ENCODE measurements at regions not wholly inside any gene's neighbourhood (a gene's known extent, or its start where the extent isn't known, plus 50 kb on each side); places are given as distances from the start of the nearest gene placed in this dataset.

GRCh38 chr10:53127686-53128085 is 355.1 kb upstream of the MBL2 start:
- H3K4me2 ChIP-seq (ENCODE audit: insufficient read depth, low read length): no peak overlapping the region

GRCh38 chr10:53123311-53123710 is 350.7 kb upstream of the MBL2 start:
- DNase-seq (no peak), ATAC-seq (ENCODE audit: insufficient read depth, low read depth) (no peak)
- H3K36me3 ChIP-seq (ENCODE audit: insufficient read depth, low read length): no peaks in the 10 kb centered on the region
- no peak overlapping the region for H3K27ac ChIP-seq (ENCODE audit: low read length)
- H3K79me2 ChIP-seq (ENCODE audit: insufficient read depth, low read length): no peaks in the 10 kb centered on the region
- H3K9me3 ChIP-seq (ENCODE audit: insufficient read depth, low read length, severe bottlenecking): no peaks in the 10 kb centered on the region
- no peak for TF ChIP-seq CTCF (IDR thresholded peaks at IDR 0.05; ENCODE audit: borderline replicate concordance, extremely low read depth, low read length, poor library complexity, severe bottlenecking)
- TF ChIP-seq EZH2 (IDR thresholded peaks at IDR 0.05; ENCODE audit: borderline replicate concordance, low read depth, low read length, severe bottlenecking): no peak
- H3K27me3 ChIP-seq (ENCODE audit: insufficient read depth, low read length, poor library complexity): no peaks in the 10 kb centered on the region
- H4K20me1 ChIP-seq (ENCODE audit: insufficient read depth, low read length): no peaks in the 10 kb centered on the region
- H2AFZ ChIP-seq (ENCODE audit: low read depth, low read length): no peak overlapping the region
- no peaks in the 10 kb centered on the region for H3K4me1 ChIP-seq (ENCODE audit: insufficient read depth, low read length)
- H3K4me2 ChIP-seq (ENCODE audit: insufficient read depth, low read length): no peak overlapping the region
- H3K4me3 ChIP-seq (ENCODE audit: low read depth in 1 of 2, low read length in 2 of 2): no peak overlapping the region
- H3K9ac ChIP-seq (ENCODE audit: low read depth, low read length): no peak overlapping the region

More at GRCh38 chr10:53127686-53128085, 355.1 kb upstream of the MBL2 start:
- Histone ChIP-seq H3K27me3 (ENCODE audit: insufficient read depth, low read length, poor library complexity) (no peaks in the 10 kb centered on the region), H3K4me3 (ENCODE audit: low read depth in 1 of 2, low read length in 2 of 2) (no peak overlapping the region), H3K79me2 (ENCODE audit: insufficient read depth, low read length) (no peaks in the 10 kb centered on the region), H2AFZ (ENCODE audit: low read depth, low read length) (no peak overlapping the region), H3K9me3 (ENCODE audit: insufficient read depth, low read length, severe bottlenecking) (no peaks in the 10 kb centered on the region), H4K20me1 (ENCODE audit: insufficient read depth, low read length) (no peaks in the 10 kb centered on the region), H3K36me3 (ENCODE audit: insufficient read depth, low read length) (no peaks in the 10 kb centered on the region), H3K4me1 (ENCODE audit: insufficient read depth, low read length) (no peaks in the 10 kb centered on the region), H3K27ac (ENCODE audit: low read length) (no peak overlapping the region), H3K9ac (ENCODE audit: low read depth, low read length) (no peak overlapping the region)
- ATAC-seq (ENCODE audit: insufficient read depth, low read depth): no peak
- DNase-seq: no peak
- TF ChIP-seq EZH2 (IDR thresholded peaks at IDR 0.05; ENCODE audit: borderline replicate concordance, low read depth, low read length, severe bottlenecking) (no peak), CTCF (IDR thresholded peaks at IDR 0.05; ENCODE audit: borderline replicate concordance, extremely low read depth, low read length, poor library complexity, severe bottlenecking) (no peak)

GRCh38 chr10:53122281-53122680 is 349.7 kb upstream of the MBL2 start:
- Histone ChIP-seq H4K20me1 (ENCODE audit: insufficient read depth, low read length) (no peaks in the 10 kb centered on the region), H3K79me2 (ENCODE audit: insufficient read depth, low read length) (no peaks in the 10 kb centered on the region), H3K9me3 (ENCODE audit: insufficient read depth, low read length, severe bottlenecking) (no peaks in the 10 kb centered on the region), H3K4me2 (ENCODE audit: insufficient read depth, low read length) (no peak overlapping the region), H2AFZ (ENCODE audit: low read depth, low read length) (no peak overlapping the region), H3K27ac (ENCODE audit: low read length) (no peak overlapping the region), H3K4me3 (ENCODE audit: low read depth in 1 of 2, low read length in 2 of 2) (no peak overlapping the region), H3K4me1 (ENCODE audit: insufficient read depth, low read length) (no peaks in the 10 kb centered on the region), H3K9ac (ENCODE audit: low read depth, low read length) (no peak overlapping the region), H3K27me3 (ENCODE audit: insufficient read depth, low read length, poor library complexity) (no peaks in the 10 kb centered on the region), H3K36me3 (ENCODE audit: insufficient read depth, low read length) (no peaks in the 10 kb centered on the region)
- ATAC-seq (ENCODE audit: insufficient read depth, low read depth) (no peak), DNase-seq (no peak)
- no peak for TF ChIP-seq EZH2 (IDR thresholded peaks at IDR 0.05; ENCODE audit: borderline replicate concordance, low read depth, low read length, severe bottlenecking)
- TF ChIP-seq CTCF (IDR thresholded peaks at IDR 0.05; ENCODE audit: borderline replicate concordance, extremely low read depth, low read length, poor library complexity, severe bottlenecking): no peak

DNA sequence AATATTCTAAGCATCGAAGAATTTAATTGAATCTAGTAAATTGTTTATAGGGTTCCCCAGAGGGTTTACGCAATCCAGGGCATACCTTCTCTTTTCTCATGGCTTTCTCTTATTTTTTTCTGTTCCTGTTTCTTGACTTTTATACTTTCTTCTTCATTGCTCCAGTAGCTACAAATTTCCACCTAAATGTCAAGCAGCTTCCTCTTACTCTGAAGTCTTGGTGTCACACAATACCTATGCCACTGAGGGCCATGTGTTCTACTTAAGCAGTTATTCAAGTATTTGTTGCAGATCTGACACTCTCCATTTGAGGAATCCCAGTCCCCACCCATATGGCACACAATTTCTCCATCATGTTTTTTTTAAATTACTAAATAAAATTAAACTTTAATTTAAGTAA is 343.1 kb upstream of the MBL2 start:
- H3K9me3 ChIP-seq (ENCODE audit: insufficient read depth, low read length, severe bottlenecking): no peaks in the 10 kb centered on the region
- H3K27me3 ChIP-seq (ENCODE audit: insufficient read depth, low read length, poor library complexity): no peaks in the 10 kb centered on the region
- no peak overlapping the region for H2AFZ ChIP-seq (ENCODE audit: low read depth, low read length)
- H3K4me1 ChIP-seq (ENCODE audit: insufficient read depth, low read length): no peaks in the 10 kb centered on the region
- H3K4me2 ChIP-seq (ENCODE audit: insufficient read depth, low read length): no peak overlapping the region
- H4K20me1 ChIP-seq (ENCODE audit: insufficient read depth, low read length): no peaks in the 10 kb centered on the region
- H3K27ac ChIP-seq (ENCODE audit: low read length): no peak overlapping the region
- no peak overlapping the region for H3K9ac ChIP-seq (ENCODE audit: low read depth, low read length)
- H3K79me2 ChIP-seq (ENCODE audit: insufficient read depth, low read length): no peaks in the 10 kb centered on the region
- ATAC-seq (ENCODE audit: insufficient read depth, low read depth): no peak
- TF ChIP-seq EZH2 (IDR thresholded peaks at IDR 0.05; ENCODE audit: borderline replicate concordance, low read depth, low read length, severe bottlenecking) (no peak), CTCF (IDR thresholded peaks at IDR 0.05; ENCODE audit: borderline replicate concordance, extremely low read depth, low read length, poor library complexity, severe bottlenecking) (no peak)
- H3K4me3 ChIP-seq (ENCODE audit: low read depth in 1 of 2, low read length in 2 of 2): no peak overlapping the region
- no peak for DNase-seq
- no peaks in the 10 kb centered on the region for H3K36me3 ChIP-seq (ENCODE audit: insufficient read depth, low read length)
